Nephron progenitor cell (in vitro differentiated cells): ENCODE measurements at regions not wholly inside any gene's neighbourhood (a gene's known extent, or its start where the extent isn't known, plus 50 kb on each side); places are given as distances from the start of the nearest gene placed in this dataset.

Source experiments
- DNase-seq: peaks from one replicate; pipeline ENCODE4 v3.0.0; 2021
- H3K27ac Mint-ChIP-seq: 2 replicates; pipeline ENCODE4 v1.8.0; 2021; ENCODE audit warnings: mild to moderate bottlenecking, moderate library complexity, mixed read lengths
- H3K27me3 Mint-ChIP-seq: 2 replicates; pipeline ENCODE4 v1.8.0; 2021; ENCODE audit warnings: mild to moderate bottlenecking, low read depth, mixed read lengths; ENCODE audit not compliant: poor library complexity
- H3K36me3 Mint-ChIP-seq: 2 replicates; pipeline ENCODE4 v1.8.0; 2021; ENCODE audit warnings: low read depth, mixed read lengths
- H3K4me1 Mint-ChIP-seq: 2 replicates; pipeline ENCODE4 v1.8.0; 2021; ENCODE audit warnings: mixed read lengths
- H3K4me3 Mint-ChIP-seq: 2 replicates; pipeline ENCODE4 v1.8.0; 2021; ENCODE audit warnings: mild to moderate bottlenecking, moderate library complexity, mixed read lengths
- H3K9me3 Mint-ChIP-seq: 2 replicates; pipeline ENCODE4 v1.8.0; 2021; ENCODE audit warnings: mild to moderate bottlenecking, moderate library complexity, mixed read lengths
- TF ChIP-seq, protein P1 (sequence below): fragments of 200-600 bp; sonication (generic); IDR thresholded peaks from 2 replicates; pipeline ENCODE4 v1.5.0; 2021; ENCODE audit warnings: antibody characterized with exemption

DNA sequence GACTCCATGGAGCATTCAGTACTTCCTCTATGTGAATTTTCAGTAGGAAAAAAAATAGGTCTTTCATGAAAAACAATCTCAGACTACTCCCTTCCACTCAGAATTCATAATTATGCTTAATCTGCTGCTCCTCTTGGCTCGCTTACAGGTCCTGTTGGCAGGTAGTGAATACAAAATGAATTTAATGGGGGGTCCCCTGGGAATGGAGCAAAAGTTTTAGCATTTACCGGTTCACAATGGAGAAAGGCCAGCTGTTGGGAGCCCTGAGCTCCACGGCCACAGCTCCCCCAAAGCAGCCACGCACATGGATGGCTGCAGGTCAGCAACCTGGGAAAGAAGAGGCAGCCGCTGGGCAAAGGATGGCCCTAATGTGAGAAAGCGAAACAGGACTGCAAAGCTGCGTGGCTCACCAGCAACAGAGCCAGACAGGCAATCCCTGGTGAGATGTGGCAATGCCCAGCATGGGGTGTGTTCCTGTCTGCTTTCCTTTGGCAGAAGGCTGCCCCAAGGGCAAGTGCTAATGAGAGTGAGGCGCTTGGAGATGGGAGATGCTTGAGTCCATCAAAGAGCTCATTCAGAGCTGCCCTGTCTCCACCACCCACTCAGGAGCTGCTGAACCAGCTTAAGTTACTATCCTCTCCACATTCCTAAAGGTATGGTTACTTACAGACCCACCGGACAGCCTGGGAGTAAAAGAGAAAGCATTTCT, 447.4 kb downstream of the EPHA4 start:
- peaks cover 26% of the 10 kb centered on the region for H3K9me3 Mint-ChIP-seq
- no peak overlapping the region for H3K27ac Mint-ChIP-seq

GRCh38 chr2:221125691-221126090, 446.4 kb downstream of the EPHA4 start:
- no peak for DNase-seq
- Mint-ChIP-seq H3K4me1 (peaks cover 5% of the 10 kb centered on the region), H3K9me3 (peaks cover 26% of the 10 kb centered on the region), H3K27ac (no peak overlapping the region), H3K27me3 (peaks cover 4% of the 10 kb centered on the region), H3K4me3 (no peak overlapping the region), H3K36me3 (peaks cover 20% of the 10 kb centered on the region)
- TF ChIP-seq, protein P1, sequence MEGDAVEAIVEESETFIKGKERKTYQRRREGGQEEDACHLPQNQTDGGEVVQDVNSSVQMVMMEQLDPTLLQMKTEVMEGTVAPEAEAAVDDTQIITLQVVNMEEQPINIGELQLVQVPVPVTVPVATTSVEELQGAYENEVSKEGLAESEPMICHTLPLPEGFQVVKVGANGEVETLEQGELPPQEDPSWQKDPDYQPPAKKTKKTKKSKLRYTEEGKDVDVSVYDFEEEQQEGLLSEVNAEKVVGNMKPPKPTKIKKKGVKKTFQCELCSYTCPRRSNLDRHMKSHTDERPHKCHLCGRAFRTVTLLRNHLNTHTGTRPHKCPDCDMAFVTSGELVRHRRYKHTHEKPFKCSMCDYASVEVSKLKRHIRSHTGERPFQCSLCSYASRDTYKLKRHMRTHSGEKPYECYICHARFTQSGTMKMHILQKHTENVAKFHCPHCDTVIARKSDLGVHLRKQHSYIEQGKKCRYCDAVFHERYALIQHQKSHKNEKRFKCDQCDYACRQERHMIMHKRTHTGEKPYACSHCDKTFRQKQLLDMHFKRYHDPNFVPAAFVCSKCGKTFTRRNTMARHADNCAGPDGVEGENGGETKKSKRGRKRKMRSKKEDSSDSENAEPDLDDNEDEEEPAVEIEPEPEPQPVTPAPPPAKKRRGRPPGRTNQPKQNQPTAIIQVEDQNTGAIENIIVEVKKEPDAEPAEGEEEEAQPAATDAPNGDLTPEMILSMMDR: no peak

More for the DNA sequence above, 447.4 kb downstream of the EPHA4 start:
- TF ChIP-seq, protein P1: no peak
- peaks cover 5% of the 10 kb centered on the region for H3K4me1 Mint-ChIP-seq
- H3K4me3 Mint-ChIP-seq: no peak overlapping the region
- H3K27me3 Mint-ChIP-seq: peaks cover 4% of the 10 kb centered on the region
- peaks cover 20% of the 10 kb centered on the region for H3K36me3 Mint-ChIP-seq
- DNase-seq: peak; percentile 10

DNA sequence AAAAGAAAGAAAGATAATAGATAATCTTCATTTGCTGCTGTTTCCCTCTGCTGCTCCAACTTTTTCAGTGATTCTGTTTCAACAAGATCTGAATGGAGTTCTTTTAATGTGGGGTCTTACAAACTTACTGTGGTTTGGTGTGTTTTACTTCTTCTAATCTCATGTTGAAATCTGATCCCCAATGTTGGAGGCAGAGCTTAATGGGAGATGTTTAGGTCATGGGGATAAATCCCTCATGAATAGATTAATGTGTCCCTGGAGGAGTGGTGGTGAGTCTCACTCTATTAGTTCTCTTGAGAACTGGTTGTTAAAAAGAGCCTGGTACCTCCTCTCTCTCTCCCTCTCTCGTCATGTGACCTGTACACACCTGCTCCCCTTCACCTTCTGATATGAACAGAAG, 442.4 kb downstream of the EPHA4 start:
- Mint-ChIP-seq H3K36me3 (peaks cover 20% of the 10 kb centered on the region), H3K27me3 (no peaks in the 10 kb centered on the region), H3K4me1 (peaks cover 2% of the 10 kb centered on the region), H3K9me3 (peaks cover 26% of the 10 kb centered on the region), H3K4me3 (no peak overlapping the region), H3K27ac (no peak overlapping the region)
- TF ChIP-seq, protein P1: no peak
- no peak for DNase-seq

GRCh38 chr2:221130431-221130830, 441.7 kb downstream of the EPHA4 start:
- H3K9me3 Mint-ChIP-seq: peaks cover 26% of the 10 kb centered on the region
- H3K4me1 Mint-ChIP-seq: no peaks in the 10 kb centered on the region
- DNase-seq: no peak
- H3K27ac Mint-ChIP-seq: no peak overlapping the region
- no peak overlapping the region for H3K4me3 Mint-ChIP-seq
- peaks cover 20% of the 10 kb centered on the region for H3K36me3 Mint-ChIP-seq
- TF ChIP-seq, protein P1: no peak
- no peaks in the 10 kb centered on the region for H3K27me3 Mint-ChIP-seq

DNA sequence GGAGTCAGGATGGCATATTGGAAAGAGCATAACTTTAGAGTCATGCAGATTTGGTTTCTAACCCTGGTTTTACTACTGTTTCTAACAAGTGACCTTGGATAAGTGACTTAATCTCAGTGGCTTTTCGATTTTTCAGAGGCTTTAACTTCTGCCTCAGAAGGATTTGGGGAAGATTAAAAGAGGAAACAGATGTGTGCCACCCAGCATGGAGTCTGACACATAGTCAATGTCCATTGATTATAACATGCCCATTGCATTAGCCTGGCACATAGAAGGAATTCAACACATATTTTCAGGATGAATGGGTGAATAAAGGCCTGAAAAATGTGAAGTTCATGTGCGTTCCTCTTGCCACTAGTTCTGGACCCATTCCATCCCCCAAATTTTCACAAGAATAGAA, 438.2 kb downstream of the EPHA4 start:
- H3K27me3 Mint-ChIP-seq: no peaks in the 10 kb centered on the region
- H3K4me1 Mint-ChIP-seq: no peaks in the 10 kb centered on the region
- no peak overlapping the region for H3K4me3 Mint-ChIP-seq
- TF ChIP-seq, protein P1: no peak
- peaks cover 3% of the 10 kb centered on the region for H3K9me3 Mint-ChIP-seq
- DNase-seq: no peak
- H3K36me3 Mint-ChIP-seq: peaks cover 1% of the 10 kb centered on the region
- no peak overlapping the region for H3K27ac Mint-ChIP-seq

DNA sequence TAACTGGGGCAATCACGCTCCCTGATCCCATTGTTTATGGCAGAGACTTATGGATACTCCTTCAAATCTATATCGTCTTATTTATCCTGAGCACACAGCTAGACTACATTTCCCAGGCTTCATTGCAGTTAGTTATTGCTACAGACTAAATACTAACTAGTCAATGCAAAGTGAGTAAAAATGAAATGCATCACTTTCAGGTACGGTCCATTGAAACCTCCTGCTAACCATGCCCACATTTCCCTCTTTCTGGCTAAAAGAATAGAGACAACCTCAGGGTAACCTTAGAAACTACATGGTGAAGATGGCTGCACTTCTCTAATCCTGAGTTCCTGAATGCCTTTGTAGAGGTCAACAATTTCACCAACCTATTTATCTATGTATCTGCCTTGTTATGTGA, 437.4 kb downstream of the EPHA4 start:
- Mint-ChIP-seq H3K4me3 (no peak overlapping the region), H3K4me1 (no peaks in the 10 kb centered on the region), H3K27me3 (no peaks in the 10 kb centered on the region), H3K36me3 (no peaks in the 10 kb centered on the region), H3K27ac (no peak overlapping the region), H3K9me3 (no peaks in the 10 kb centered on the region)
- TF ChIP-seq, protein P1: no peak
- no peak for DNase-seq
